ENCODE measurements at regions not wholly inside any gene's neighbourhood (a gene's known extent, or its start where the extent isn't known, plus 50 kb on each side); places are given as distances from the start of the nearest gene placed in this dataset.
A peak's percentile ranks its signal among the peaks of the same experiment; 100 is the strongest.

GRCh38 chr3:135621184-135621920 is 344.2 kb upstream of the PPP2R3A start:
- H3K4ac ChIP-seq (ENCODE audit: low read depth, low read length): no peak overlapping the region
- no peak overlapping the region for H3K23ac ChIP-seq (ENCODE audit: low read length)
- H2BK120ac ChIP-seq (ENCODE audit: low read depth, low read length): no peak overlapping the region
- no peak for DNase-seq
- H3K4me3 ChIP-seq (ENCODE audit: low read length): no peak overlapping the region
- WGBS (ENCODE audit: extremely low coverage, insufficient coverage, low lambda C conversion rate): no CpG with 5 or more reads among the region's 3 CpGs
- H2BK15ac ChIP-seq (replicated peaks; ENCODE audit: low read depth): no peak overlapping the region
- H3K4me1 ChIP-seq (ENCODE audit: control insufficient read depth, low read depth, low read length): no peaks in the 10 kb centered on the region
- H3K9ac ChIP-seq (ENCODE audit: low read length): no peak overlapping the region
- H2AK5ac ChIP-seq (ENCODE audit: low read length): no peak overlapping the region
- no peak overlapping the region for H4K5ac ChIP-seq (ENCODE audit: low read length)
- no peaks in the 10 kb centered on the region for H3K27me3 ChIP-seq (ENCODE audit: insufficient read depth, low read length, poor library complexity)
- no peaks in the 10 kb centered on the region for H3K36me3 ChIP-seq (ENCODE audit: control insufficient read depth, insufficient read depth, low read length)
- H3K4me2 ChIP-seq (ENCODE audit: low read length): no peak overlapping the region
- no peaks in the 10 kb centered on the region for H3K79me2 ChIP-seq (ENCODE audit: control insufficient read depth, insufficient read depth, low read length)
- H3K56ac ChIP-seq (ENCODE audit: low read length): no peak overlapping the region
- no peak overlapping the region for H2BK5ac ChIP-seq (ENCODE audit: low read length)
- H3K27ac ChIP-seq (ENCODE audit: low read depth, low read length): no peak overlapping the region
- no peak overlapping the region for H4K8ac ChIP-seq (ENCODE audit: low read depth, low read length)
- no peak overlapping the region for H3K18ac ChIP-seq (ENCODE audit: low read length)
- H3K79me1 ChIP-seq (ENCODE audit: low read length): no peaks in the 10 kb centered on the region

GRCh38 chr3:135622215-135622614 is 343.3 kb upstream of the PPP2R3A start:
- no peak overlapping the region for H3K23ac ChIP-seq (ENCODE audit: low read length)
- H3K4me2 ChIP-seq (ENCODE audit: low read length): no peak overlapping the region
- no peak overlapping the region for H3K9ac ChIP-seq (ENCODE audit: low read length)
- H3K18ac ChIP-seq (ENCODE audit: low read length): no peak overlapping the region
- no peaks in the 10 kb centered on the region for H3K36me3 ChIP-seq (ENCODE audit: control insufficient read depth, insufficient read depth, low read length)
- H3K79me1 ChIP-seq (ENCODE audit: low read length): no peaks in the 10 kb centered on the region
- no peak overlapping the region for H2BK5ac ChIP-seq (ENCODE audit: low read length)
- no peak overlapping the region for H3K27ac ChIP-seq (ENCODE audit: low read depth, low read length)
- H3K4me3 ChIP-seq (ENCODE audit: low read length): no peak overlapping the region
- no peak overlapping the region for H3K56ac ChIP-seq (ENCODE audit: low read length)
- H3K27me3 ChIP-seq (ENCODE audit: insufficient read depth, low read length, poor library complexity): no peaks in the 10 kb centered on the region
- no peak overlapping the region for H4K5ac ChIP-seq (ENCODE audit: low read length)
- no peak overlapping the region for H2BK15ac ChIP-seq (replicated peaks; ENCODE audit: low read depth)
- WGBS (ENCODE audit: extremely low coverage, insufficient coverage, low lambda C conversion rate): no CpG with 5 or more reads among the region's 2 CpGs
- no peak overlapping the region for H4K8ac ChIP-seq (ENCODE audit: low read depth, low read length)
- H2AK5ac ChIP-seq (ENCODE audit: low read length): no peak overlapping the region
- no peaks in the 10 kb centered on the region for H3K79me2 ChIP-seq (ENCODE audit: control insufficient read depth, insufficient read depth, low read length)
- H3K4me1 ChIP-seq (ENCODE audit: control insufficient read depth, low read depth, low read length): no peaks in the 10 kb centered on the region
- DNase-seq: no peak
- H2BK120ac ChIP-seq (ENCODE audit: low read depth, low read length): no peak overlapping the region
- no peak overlapping the region for H3K4ac ChIP-seq (ENCODE audit: low read depth, low read length)

GRCh38 chr3:135622656-135623055 is 342.9 kb upstream of the PPP2R3A start:
- Histone ChIP-seq H3K27ac (ENCODE audit: low read depth, low read length) (no peak overlapping the region), H3K79me2 (ENCODE audit: control insufficient read depth, insufficient read depth, low read length) (no peaks in the 10 kb centered on the region), H3K27me3 (ENCODE audit: insufficient read depth, low read length, poor library complexity) (no peaks in the 10 kb centered on the region), H3K18ac (ENCODE audit: low read length) (no peak overlapping the region), H4K8ac (ENCODE audit: low read depth, low read length) (no peak overlapping the region), H3K4me1 (ENCODE audit: control insufficient read depth, low read depth, low read length) (no peaks in the 10 kb centered on the region), H2BK5ac (ENCODE audit: low read length) (no peak overlapping the region), H3K4ac (ENCODE audit: low read depth, low read length) (no peak overlapping the region), H3K23ac (ENCODE audit: low read length) (no peak overlapping the region), H3K36me3 (ENCODE audit: control insufficient read depth, insufficient read depth, low read length) (no peaks in the 10 kb centered on the region), H3K56ac (ENCODE audit: low read length) (no peak overlapping the region), H3K4me2 (ENCODE audit: low read length) (no peak overlapping the region), H2BK15ac (replicated peaks; ENCODE audit: low read depth) (no peak overlapping the region), H2AK5ac (ENCODE audit: low read length) (no peak overlapping the region), H4K5ac (ENCODE audit: low read length) (no peak overlapping the region), H3K79me1 (ENCODE audit: low read length) (no peaks in the 10 kb centered on the region), H3K4me3 (ENCODE audit: low read length) (no peak overlapping the region), H3K9ac (ENCODE audit: low read length) (no peak overlapping the region), H2BK120ac (ENCODE audit: low read depth, low read length) (no peak overlapping the region)
- DNase-seq: no peak

GRCh38 chr3:135623558-135623957 is 342.0 kb upstream of the PPP2R3A start:
- Histone ChIP-seq H3K79me1 (ENCODE audit: low read length) (no peaks in the 10 kb centered on the region), H3K36me3 (ENCODE audit: control insufficient read depth, insufficient read depth, low read length) (no peaks in the 10 kb centered on the region), H3K23ac (ENCODE audit: low read length) (no peak overlapping the region), H3K4ac (ENCODE audit: low read depth, low read length) (no peak overlapping the region), H3K4me1 (ENCODE audit: control insufficient read depth, low read depth, low read length) (no peaks in the 10 kb centered on the region), H3K56ac (ENCODE audit: low read length) (no peak overlapping the region), H4K8ac (ENCODE audit: low read depth, low read length) (no peak overlapping the region), H3K79me2 (ENCODE audit: control insufficient read depth, insufficient read depth, low read length) (no peaks in the 10 kb centered on the region), H3K9ac (ENCODE audit: low read length) (no peak overlapping the region), H3K18ac (ENCODE audit: low read length) (no peak overlapping the region), H2BK120ac (ENCODE audit: low read depth, low read length) (no peak overlapping the region), H2BK15ac (replicated peaks; ENCODE audit: low read depth) (no peak overlapping the region), H3K4me3 (ENCODE audit: low read length) (no peak overlapping the region), H3K27me3 (ENCODE audit: insufficient read depth, low read length, poor library complexity) (no peaks in the 10 kb centered on the region), H3K27ac (ENCODE audit: low read depth, low read length) (no peak overlapping the region), H3K4me2 (ENCODE audit: low read length) (no peak overlapping the region), H2BK5ac (ENCODE audit: low read length) (no peak overlapping the region), H4K5ac (ENCODE audit: low read length) (no peak overlapping the region), H2AK5ac (ENCODE audit: low read length) (no peak overlapping the region)
- peak; percentile 19 for DNase-seq
- WGBS (ENCODE audit: extremely low coverage, insufficient coverage, low lambda C conversion rate): no CpG with 5 or more reads among the region's 2 CpGs

GRCh38 chr3:135627057-135627456 is 338.5 kb upstream of the PPP2R3A start:
- DNase-seq: no peak
- H3K23ac ChIP-seq (ENCODE audit: low read length): no peak overlapping the region
- H2BK15ac ChIP-seq (replicated peaks; ENCODE audit: low read depth): no peak overlapping the region
- no peaks in the 10 kb centered on the region for H3K79me2 ChIP-seq (ENCODE audit: control insufficient read depth, insufficient read depth, low read length)
- no CpG with 5 or more reads among the region's 4 CpGs for WGBS (ENCODE audit: extremely low coverage, insufficient coverage, low lambda C conversion rate)
- H3K4me2 ChIP-seq (ENCODE audit: low read length): no peak overlapping the region
- no peak overlapping the region for H3K18ac ChIP-seq (ENCODE audit: low read length)
- no peak overlapping the region for H3K27ac ChIP-seq (ENCODE audit: low read depth, low read length)
- no peak overlapping the region for H3K56ac ChIP-seq (ENCODE audit: low read length)
- no peak overlapping the region for H3K9ac ChIP-seq (ENCODE audit: low read length)
- H3K4me1 ChIP-seq (ENCODE audit: control insufficient read depth, low read depth, low read length): no peaks in the 10 kb centered on the region
- H2BK5ac ChIP-seq (ENCODE audit: low read length): no peak overlapping the region
- no peaks in the 10 kb centered on the region for H3K36me3 ChIP-seq (ENCODE audit: control insufficient read depth, insufficient read depth, low read length)
- no peak overlapping the region for H3K4ac ChIP-seq (ENCODE audit: low read depth, low read length)
- no peak overlapping the region for H4K5ac ChIP-seq (ENCODE audit: low read length)
- no peak overlapping the region for H2BK120ac ChIP-seq (ENCODE audit: low read depth, low read length)
- no peak overlapping the region for H4K8ac ChIP-seq (ENCODE audit: low read depth, low read length)
- no peaks in the 10 kb centered on the region for H3K79me1 ChIP-seq (ENCODE audit: low read length)
- no peaks in the 10 kb centered on the region for H3K27me3 ChIP-seq (ENCODE audit: insufficient read depth, low read length, poor library complexity)
- H3K4me3 ChIP-seq (ENCODE audit: low read length): no peak overlapping the region
- no peak overlapping the region for H2AK5ac ChIP-seq (ENCODE audit: low read length)

All from mesendoderm (in vitro differentiated cells).